ENCODE measurements at regions not wholly inside any gene's neighbourhood (a gene's known extent, or its start where the extent isn't known, plus 50 kb on each side); places are given as distances from the start of the nearest gene placed in this dataset.

- no peak for DNase-seq (ENCODE audit: low read depth)
Measured at GRCh38 chr16:5850632-5851392, 753.2 kb upstream of the EEF2KMT start.

GRCh38 chr16:5845046-5845445 is 747.5 kb upstream of the EEF2KMT start:
- no peak for DNase-seq (ENCODE audit: low read depth)

- no peak for DNase-seq (ENCODE audit: low read depth)
Measured at GRCh38 chr16:5841974-5842373, 744.4 kb upstream of the EEF2KMT start.

- DNase-seq (ENCODE audit: low read depth) = no peak
Measured at GRCh38 chr16:5838725-5839124, 741.1 kb upstream of the EEF2KMT start.

- DNase-seq (ENCODE audit: low read depth) = no peak
Measured at GRCh38 chr16:5838071-5838470, 740.5 kb upstream of the EEF2KMT start.

GRCh38 chr16:5837007-5837670 is 739.5 kb upstream of the EEF2KMT start:
- DNase-seq (ENCODE audit: low read depth) = no peak

GRCh38 chr16:5835876-5836275 is 738.3 kb upstream of the EEF2KMT start:
- DNase-seq (ENCODE audit: low read depth) = no peak

GRCh38 chr16:5826332-5826731 is 728.7 kb upstream of the EEF2KMT start:
- DNase-seq (ENCODE audit: low read depth) = no peak

GRCh38 chr16:5820472-5820871 is 722.9 kb upstream of the EEF2KMT start:
- no peak for DNase-seq (ENCODE audit: low read depth)

GRCh38 chr16:5815570-5816237 is 718.1 kb upstream of the EEF2KMT start:
- DNase-seq (ENCODE audit: low read depth) = no peak

- DNase-seq (ENCODE audit: low read depth) = no peak
Measured at GRCh38 chr16:5801396-5801795, 703.8 kb upstream of the EEF2KMT start.

- DNase-seq (ENCODE audit: low read depth) = no peak
Measured at GRCh38 chr16:5793556-5793955, 696.0 kb upstream of the EEF2KMT start.

GRCh38 chr16:5791011-5791657 is 693.5 kb upstream of the EEF2KMT start:
- no peak for DNase-seq (ENCODE audit: low read depth)

- DNase-seq (ENCODE audit: low read depth) = no peak
Measured at GRCh38 chr16:5790512-5790911, 692.9 kb upstream of the EEF2KMT start.

- no peak for DNase-seq (ENCODE audit: low read depth)
Measured at GRCh38 chr16:5789033-5789432, 691.4 kb upstream of the EEF2KMT start.

GRCh38 chr16:5781436-5781835 is 683.8 kb upstream of the EEF2KMT start:
- no peak for DNase-seq (ENCODE audit: low read depth)

GRCh38 chr16:5776876-5777275 is 679.3 kb upstream of the EEF2KMT start:
- no peak for DNase-seq (ENCODE audit: low read depth)

GRCh38 chr16:5775916-5776315 is 678.3 kb upstream of the EEF2KMT start:
- DNase-seq (ENCODE audit: low read depth) = no peak

- no peak for DNase-seq (ENCODE audit: low read depth)
Measured at GRCh38 chr16:5770118-5770517, 672.5 kb upstream of the EEF2KMT start.

- no peak for DNase-seq (ENCODE audit: low read depth)
Measured at GRCh38 chr16:5769513-5769912, 671.9 kb upstream of the EEF2KMT start.

- no peak for DNase-seq (ENCODE audit: low read depth)
Measured at GRCh38 chr16:5768445-5768844, 670.9 kb upstream of the EEF2KMT start.

GRCh38 chr16:5763176-5763575 is 665.6 kb upstream of the EEF2KMT start:
- DNase-seq (ENCODE audit: low read depth) = no peak

- DNase-seq (ENCODE audit: low read depth) = no peak
Measured at GRCh38 chr16:5762362-5762761, 664.8 kb upstream of the EEF2KMT start.

Measured in iris pigment epithelial cell (primary cell).